OCI-LY1 (cell line): ENCODE measurements at regions not wholly inside any gene's neighbourhood (a gene's known extent, or its start where the extent isn't known, plus 50 kb on each side); places are given as distances from the start of the nearest gene placed in this dataset.

Experiments used
- H2AFZ ChIP-seq: fragments of 200-600 bp; sonication (generic), shearing (Covaris generic); 2 replicates; pipeline ENCODE4 v1.6.0; 2014; ENCODE audit warnings: antibody characterized with exemption, mild to moderate bottlenecking, low read length
- H3F3A ChIP-seq: fragments of 200-600 bp; sonication (generic), shearing (Covaris generic); 2 replicates; pipeline ENCODE4 v1.6.0; 2014; ENCODE audit warnings: mild to moderate bottlenecking, antibody characterized with exemption, low read length, moderate library complexity; ENCODE audit not compliant: insufficient read depth
- H3K27ac ChIP-seq: fragments of 200-600 bp; sonication (generic); 2 replicates; pipeline ENCODE4 v1.5.1; 2014; ENCODE audit warnings: low read length, mixed run types, mild to moderate bottlenecking, low read depth; ENCODE audit not compliant: poor library complexity, severe bottlenecking
- H3K27me3 ChIP-seq: fragments of 200-600 bp; sonication (generic); 2 replicates; pipeline ENCODE4 v1.6.0; 2014; ENCODE audit warnings: antibody characterized with exemption, mild to moderate bottlenecking, low read length, moderate library complexity; ENCODE audit not compliant: insufficient read depth
- H3K36me3 ChIP-seq: fragments of 200-600 bp; sonication (generic); 2 replicates; pipeline ENCODE4 v1.6.1; 2014; ENCODE audit warnings: mild to moderate bottlenecking, antibody characterized with exemption, low read length, moderate library complexity, mixed read lengths; ENCODE audit not compliant: insufficient read depth
- H3K4me1 ChIP-seq: fragments of 200-600 bp; sonication (generic); 2 replicates; pipeline ENCODE4 v1.5.1; 2014; ENCODE audit warnings: mild to moderate bottlenecking, low read length, moderate library complexity; ENCODE audit not compliant: insufficient read depth, severe bottlenecking
- H3K4me2 ChIP-seq: fragments of 200-600 bp; sonication (generic), shearing (Covaris generic); 2 replicates; pipeline ENCODE4 v1.6.1; 2014; ENCODE audit warnings: low read length
- H3K4me3 ChIP-seq: fragments of 200-600 bp; sonication (generic); 2 replicates; pipeline ENCODE4 v1.5.1; 2014; ENCODE audit warnings: low read length, low read depth, mild to moderate bottlenecking, mixed read lengths; ENCODE audit not compliant: poor library complexity, severe bottlenecking
- H3K79me2 ChIP-seq: fragments of 200-600 bp; shearing (Covaris generic); 2 replicates; pipeline ENCODE4 v1.6.1; 2016; ENCODE audit warnings: mixed run types, low read length, mixed read lengths; ENCODE audit not compliant: insufficient read depth
- H3K9ac ChIP-seq: fragments of 200-600 bp; sonication (generic), shearing (Covaris generic); 2 replicates; pipeline ENCODE4 v1.6.1; 2014; ENCODE audit warnings: mild to moderate bottlenecking, low read length, mixed read lengths
- H3K9me2 ChIP-seq: fragments of 200-600 bp; sonication (generic), shearing (Covaris generic); 2 replicates; pipeline ENCODE4 v1.6.1; 2014; ENCODE audit warnings: low read depth, mild to moderate bottlenecking, low read length, mixed read lengths
- H3K9me3 ChIP-seq: fragments of 200-600 bp; shearing (Covaris generic); 2 replicates; pipeline ENCODE4 v1.6.1; 2014; ENCODE audit warnings: low read length, mixed read lengths
- H4K20me1 ChIP-seq: fragments of 200-600 bp; sonication (generic), shearing (Covaris generic); 2 replicates; pipeline ENCODE4 v1.6.0; 2016; ENCODE audit warnings: mild to moderate bottlenecking, low read length; ENCODE audit not compliant: insufficient read depth
- EZH2 ChIP-seq: fragments of 200-600 bp; sonication (generic), shearing (Covaris generic); IDR thresholded peaks from 2 replicates; pipeline ENCODE4 v1.8.0; 2017; ENCODE audit warnings: borderline replicate concordance, mixed run types, mild to moderate bottlenecking, antibody characterized with exemption, low read length, moderate library complexity, mixed read lengths
- TF ChIP-seq, protein P1 (sequence below): fragments of 200-600 bp; sonication (generic), shearing (Covaris generic); IDR thresholded peaks from 2 replicates; pipeline ENCODE4 v1.5.1; 2017; ENCODE audit warnings: mild to moderate bottlenecking, antibody characterized with exemption, low read length, moderate library complexity, mixed read lengths

GRCh38 chr18:10279905-10280644 is 174.4 kb upstream of the APCDD1 start:
- Histone ChIP-seq H2AFZ (no peak overlapping the region), H3K36me3 (no peaks in the 10 kb centered on the region), H3K9me3 (no peaks in the 10 kb centered on the region), H3K9ac (no peak overlapping the region), H3K4me2 (no peak overlapping the region), H3K79me2 (no peaks in the 10 kb centered on the region), H3K4me3 (no peak overlapping the region), H3F3A (no peaks in the 10 kb centered on the region), H3K9me2 (no peaks in the 10 kb centered on the region), H4K20me1 (no peaks in the 10 kb centered on the region), H3K27ac (no peak overlapping the region), H3K27me3 (no peaks in the 10 kb centered on the region; the same call in 1 of the 2 replicates), H3K4me1 (no peaks in the 10 kb centered on the region)
- TF ChIP-seq, protein P1, sequence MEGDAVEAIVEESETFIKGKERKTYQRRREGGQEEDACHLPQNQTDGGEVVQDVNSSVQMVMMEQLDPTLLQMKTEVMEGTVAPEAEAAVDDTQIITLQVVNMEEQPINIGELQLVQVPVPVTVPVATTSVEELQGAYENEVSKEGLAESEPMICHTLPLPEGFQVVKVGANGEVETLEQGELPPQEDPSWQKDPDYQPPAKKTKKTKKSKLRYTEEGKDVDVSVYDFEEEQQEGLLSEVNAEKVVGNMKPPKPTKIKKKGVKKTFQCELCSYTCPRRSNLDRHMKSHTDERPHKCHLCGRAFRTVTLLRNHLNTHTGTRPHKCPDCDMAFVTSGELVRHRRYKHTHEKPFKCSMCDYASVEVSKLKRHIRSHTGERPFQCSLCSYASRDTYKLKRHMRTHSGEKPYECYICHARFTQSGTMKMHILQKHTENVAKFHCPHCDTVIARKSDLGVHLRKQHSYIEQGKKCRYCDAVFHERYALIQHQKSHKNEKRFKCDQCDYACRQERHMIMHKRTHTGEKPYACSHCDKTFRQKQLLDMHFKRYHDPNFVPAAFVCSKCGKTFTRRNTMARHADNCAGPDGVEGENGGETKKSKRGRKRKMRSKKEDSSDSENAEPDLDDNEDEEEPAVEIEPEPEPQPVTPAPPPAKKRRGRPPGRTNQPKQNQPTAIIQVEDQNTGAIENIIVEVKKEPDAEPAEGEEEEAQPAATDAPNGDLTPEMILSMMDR: no peak
- no peak for TF ChIP-seq EZH2

DNA sequence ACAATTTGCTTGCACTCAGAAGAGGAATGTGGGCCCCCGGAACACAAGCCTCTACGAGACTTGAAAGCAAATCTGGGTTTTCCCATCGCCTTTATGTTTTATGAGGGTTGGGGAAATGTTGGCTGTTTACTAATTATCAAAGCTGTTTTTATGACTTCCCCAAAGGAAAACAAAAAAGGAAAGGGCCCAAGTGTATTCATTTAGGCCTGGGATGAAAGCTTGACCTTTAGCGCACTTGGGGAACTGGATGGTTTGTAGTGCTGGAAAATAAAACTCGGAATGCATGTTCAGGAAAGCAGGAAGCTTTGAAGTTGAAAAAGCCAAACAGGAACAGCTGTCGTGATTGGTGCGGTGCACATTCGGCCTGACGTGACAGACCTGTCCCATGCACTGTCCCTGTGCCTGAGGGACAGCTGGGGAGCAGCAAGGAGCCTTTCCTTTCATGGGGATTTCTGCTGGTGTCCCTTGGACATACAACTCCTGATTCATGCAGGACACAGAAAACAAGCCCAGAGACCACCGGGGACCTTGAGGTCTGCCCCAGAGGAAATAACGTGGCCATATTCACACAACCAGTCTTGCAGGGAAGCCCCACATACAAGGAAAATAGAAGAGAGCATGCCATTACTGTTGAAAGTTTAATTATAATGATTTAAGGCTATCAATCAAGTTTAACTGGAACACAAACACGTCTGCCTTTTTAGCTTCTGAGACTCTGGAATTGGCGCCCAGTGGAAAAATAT is 169.7 kb upstream of the APCDD1 start:
- Histone ChIP-seq H3K27ac (no peak overlapping the region), H3K4me1 (no peaks in the 10 kb centered on the region), H3K27me3 (peaks cover 6% of the 10 kb centered on the region; the same call in 1 of the 2 replicates), H2AFZ (no peak overlapping the region), H3K9ac (no peak overlapping the region), H4K20me1 (no peaks in the 10 kb centered on the region), H3K79me2 (no peaks in the 10 kb centered on the region), H3K9me2 (no peaks in the 10 kb centered on the region), H3K36me3 (no peaks in the 10 kb centered on the region), H3K4me3 (no peak overlapping the region), H3F3A (no peaks in the 10 kb centered on the region), H3K9me3 (0 out of 2 replicates have a peak, but pooled peaks cover 4% of the 10 kb centered on the region), H3K4me2 (no peak overlapping the region)
- TF ChIP-seq EZH2: no peak
- TF ChIP-seq, protein P1: no peak

DNA sequence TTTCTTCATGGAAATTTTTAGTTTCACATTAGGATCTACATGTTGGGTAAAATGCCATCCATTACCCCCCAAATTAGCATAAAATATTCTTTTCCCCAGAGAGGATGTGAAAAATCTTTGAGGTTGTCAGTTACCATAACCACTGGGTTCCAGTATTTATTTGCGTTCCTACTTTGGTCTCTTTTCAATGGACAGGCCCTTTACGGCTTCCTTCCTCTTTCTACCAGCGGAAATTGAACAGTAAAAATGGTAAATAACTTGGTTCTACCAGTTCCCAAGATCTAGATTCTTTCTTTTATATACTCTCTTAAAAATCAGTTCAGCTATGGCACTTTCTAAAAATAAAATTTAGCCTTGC is 169.2 kb upstream of the APCDD1 start:
- no peaks in the 10 kb centered on the region for H3K9me2 ChIP-seq
- 0 out of 2 replicates have a peak, but pooled peaks cover 4% of the 10 kb centered on the region for H3K9me3 ChIP-seq
- H3K27ac ChIP-seq: no peak overlapping the region
- no peaks in the 10 kb centered on the region for H3K79me2 ChIP-seq
- no peaks in the 10 kb centered on the region for H3K4me1 ChIP-seq
- H2AFZ ChIP-seq: no peak overlapping the region
- H3K36me3 ChIP-seq: no peaks in the 10 kb centered on the region
- TF ChIP-seq EZH2: no peak
- TF ChIP-seq, protein P1: no peak
- no peak overlapping the region for H3K9ac ChIP-seq
- H3K27me3 ChIP-seq: peaks cover 6% of the 10 kb centered on the region; the same call in 1 of the 2 replicates
- no peak overlapping the region for H3K4me2 ChIP-seq
- no peak overlapping the region for H3K4me3 ChIP-seq
- H4K20me1 ChIP-seq: no peaks in the 10 kb centered on the region
- no peaks in the 10 kb centered on the region for H3F3A ChIP-seq
